Stimulated activated naive CD8-positive, alpha-beta T cell treated with anti-CD3 and anti-CD28 coated beads, Interleukin-15, amount 100 ng/mL, for 72 hours (primary cell): ENCODE measurements at regions not wholly inside any gene's neighbourhood (a gene's known extent, or its start where the extent isn't known, plus 50 kb on each side); places are given as distances from the start of the nearest gene placed in this dataset.
"Not testable (repeated sequence)": the region's sequence is repeated elsewhere in the genome, so short reads cannot be mapped to it uniquely, and the experiment has no call there.

Experiments used
- ATAC-seq: fragments of 150-1000 bp; cut with Tn5 transposase; 2 replicates; pipeline ENCODE4 v1.10.0; 2021; ENCODE audit warnings: mild to moderate bottlenecking, moderate library complexity
- DNase-seq, 2 donors: peaks; one replicate each; pipeline ENCODE4 v3.0.0; 2021 to 2022
- H3K27ac Mint-ChIP-seq, 2 donors: one replicate each; pipeline ENCODE4 v1.8.0; 2022; ENCODE audit warnings: mild to moderate bottlenecking in 2 of 2, mixed read lengths in 2 of 2, moderate library complexity in 2 of 2
- H3K27me3 Mint-ChIP-seq: one replicate; pipeline ENCODE4 v1.8.0; 2022; ENCODE audit warnings: mixed read lengths
- H3K4me1 Mint-ChIP-seq: one replicate; pipeline ENCODE4 v1.8.0; 2022; ENCODE audit warnings: mild to moderate bottlenecking, mixed read lengths
- H3K4me3 Mint-ChIP-seq, 2 donors: one replicate each; pipeline ENCODE4 v1.8.0; 2022; ENCODE audit warnings: mild to moderate bottlenecking in 2 of 2, mixed read lengths in 2 of 2, moderate library complexity in 1 of 2
- H3K9me3 Mint-ChIP-seq, 2 donors: one replicate each; pipeline ENCODE4 v1.8.0; 2022; ENCODE audit warnings: mixed read lengths in 2 of 2

- Mint-ChIP-seq H3K27me3 (no peaks in the 10 kb centered on the region), H3K27ac (no peak overlapping the region), H3K4me3 (no peak overlapping the region), H3K9me3 (no peaks in the 10 kb centered on the region), H3K4me1 (no peaks in the 10 kb centered on the region)
- DNase-seq (no peak), ATAC-seq (no peak)
These were observed 419.9 kb upstream of the PCDH15 start for GRCh38 chr10:55220975-55221374.

GRCh38 chr10:55215699-55216098 is 414.7 kb upstream of the PCDH15 start:
- peaks cover 0 to 5% of the 10 kb centered on the region in 2 donors for H3K9me3 Mint-ChIP-seq
- H3K27me3 Mint-ChIP-seq: no peaks in the 10 kb centered on the region
- H3K27ac Mint-ChIP-seq: no peak overlapping the region
- no peak for DNase-seq
- no peak for ATAC-seq
- H3K4me3 Mint-ChIP-seq: no peak overlapping the region
- H3K4me1 Mint-ChIP-seq: no peaks in the 10 kb centered on the region

GRCh38 chr10:55214608-55215007 is 413.6 kb upstream of the PCDH15 start:
- Mint-ChIP-seq H3K4me3 (no peak overlapping the region), H3K9me3 (peaks cover 5 to 16% of the 10 kb centered on the region in 2 donors), H3K4me1 (no peaks in the 10 kb centered on the region), H3K27ac (no peak overlapping the region), H3K27me3 (no peaks in the 10 kb centered on the region)
- DNase-seq: no peak
- no peak for ATAC-seq

GRCh38 chr10:55212051-55212450 is 411.0 kb upstream of the PCDH15 start:
- no peak overlapping the region for H3K27ac Mint-ChIP-seq
- no peak overlapping the region for H3K4me3 Mint-ChIP-seq
- DNase-seq: no peak
- no peaks in the 10 kb centered on the region for H3K27me3 Mint-ChIP-seq
- no peaks in the 10 kb centered on the region for H3K4me1 Mint-ChIP-seq
- no peak for ATAC-seq
- H3K9me3 Mint-ChIP-seq: peaks cover 9 to 17% of the 10 kb centered on the region in 2 donors

GRCh38 chr10:55203874-55204273 is 402.8 kb upstream of the PCDH15 start:
- DNase-seq (no peak), ATAC-seq (no peak)
- H3K4me1 Mint-ChIP-seq: no peaks in the 10 kb centered on the region
- no peak overlapping the region for H3K27ac Mint-ChIP-seq
- no peak overlapping the region for H3K4me3 Mint-ChIP-seq
- H3K9me3 Mint-ChIP-seq: peaks cover 14 to 17% of the 10 kb centered on the region in 2 donors
- H3K27me3 Mint-ChIP-seq: no peaks in the 10 kb centered on the region

- Mint-ChIP-seq H3K27ac (no peak overlapping the region), H3K9me3 (peaks cover 17 to 22% of the 10 kb centered on the region in 2 donors)
- no peak for ATAC-seq
These were observed 402.3 kb upstream of the PCDH15 start for GRCh38 chr10:55203319-55203718.

GRCh38 chr10:55200020-55200419 is 399.0 kb upstream of the PCDH15 start:
- Mint-ChIP-seq H3K4me3 (no peak overlapping the region), H3K27me3 (no peaks in the 10 kb centered on the region), H3K9me3 (peaks cover 13 to 22% of the 10 kb centered on the region in 2 donors), H3K27ac (no peak overlapping the region), H3K4me1 (no peaks in the 10 kb centered on the region)
- ATAC-seq: no peak
- DNase-seq: no peak

More at GRCh38 chr10:55203319-55203718, 402.3 kb upstream of the PCDH15 start:
- Mint-ChIP-seq H3K4me1 (no peaks in the 10 kb centered on the region), H3K27me3 (no peaks in the 10 kb centered on the region), H3K4me3 (no peak overlapping the region)
- no peak for DNase-seq

- ATAC-seq (no peak), DNase-seq (no peak)
- no peaks in the 10 kb centered on the region for H3K27me3 Mint-ChIP-seq
- no peaks in the 10 kb centered on the region for H3K9me3 Mint-ChIP-seq
- no peaks in the 10 kb centered on the region for H3K4me1 Mint-ChIP-seq
- no peak overlapping the region for H3K4me3 Mint-ChIP-seq
- H3K27ac Mint-ChIP-seq: no peak overlapping the region
These were observed 390.3 kb upstream of the PCDH15 start for GRCh38 chr10:55191236-55191860.

- Mint-ChIP-seq H3K9me3 (peaks cover 12% of the 10 kb centered on the region in 2 donors), H3K27me3 (no peaks in the 10 kb centered on the region), H3K4me1 (no peaks in the 10 kb centered on the region), H3K27ac (no peak overlapping the region), H3K4me3 (no peak overlapping the region)
- ATAC-seq: no peak
- no peak for DNase-seq
These were observed 383.0 kb upstream of the PCDH15 start for GRCh38 chr10:55183993-55184392.

- no peaks in the 10 kb centered on the region for H3K4me1 Mint-ChIP-seq
- no peak for DNase-seq
- no peak overlapping the region for H3K4me3 Mint-ChIP-seq
- no peak for ATAC-seq
- H3K27me3 Mint-ChIP-seq: no peaks in the 10 kb centered on the region
- no peak overlapping the region for H3K27ac Mint-ChIP-seq
- H3K9me3 Mint-ChIP-seq: peaks cover 12% of the 10 kb centered on the region in 2 donors
These were observed 379.3 kb upstream of the PCDH15 start for GRCh38 chr10:55180357-55180756.

GRCh38 chr10:55174419-55174818 is 373.4 kb upstream of the PCDH15 start:
- Mint-ChIP-seq H3K27ac (no peak overlapping the region), H3K27me3 (no peaks in the 10 kb centered on the region), H3K4me3 (no peak overlapping the region), H3K9me3 (peaks cover 4 to 13% of the 10 kb centered on the region in 2 donors), H3K4me1 (no peaks in the 10 kb centered on the region)
- ATAC-seq (no peak), DNase-seq (no peak)

- H3K27ac Mint-ChIP-seq: no peak overlapping the region
- no peak for ATAC-seq
These were observed 368.5 kb upstream of the PCDH15 start for GRCh38 chr10:55169493-55169892.

GRCh38 chr10:55168343-55168742 is 367.3 kb upstream of the PCDH15 start:
- H3K9me3 Mint-ChIP-seq: peaks cover under 1 to 10% of the 10 kb centered on the region in 2 donors
- no peak overlapping the region for H3K27ac Mint-ChIP-seq
- no peaks in the 10 kb centered on the region for H3K4me1 Mint-ChIP-seq
- DNase-seq (no peak), ATAC-seq (no peak)
- no peak overlapping the region for H3K4me3 Mint-ChIP-seq
- no peaks in the 10 kb centered on the region for H3K27me3 Mint-ChIP-seq

More at GRCh38 chr10:55169493-55169892, 368.5 kb upstream of the PCDH15 start:
- Mint-ChIP-seq H3K27me3 (no peaks in the 10 kb centered on the region), H3K4me3 (no peak overlapping the region), H3K9me3 (peaks cover 0 to 10% of the 10 kb centered on the region in 2 donors), H3K4me1 (no peaks in the 10 kb centered on the region)
- DNase-seq: no peak

- Mint-ChIP-seq H3K27me3 (no peaks in the 10 kb centered on the region), H3K9me3 (peaks cover 6 to 8% of the 10 kb centered on the region in 2 donors), H3K4me1 (no peaks in the 10 kb centered on the region), H3K4me3 (no peak overlapping the region), H3K27ac (no peak overlapping the region)
- ATAC-seq (no peak), DNase-seq (no peak)
These were observed 362.5 kb upstream of the PCDH15 start for GRCh38 chr10:55163388-55163979.

GRCh38 chr10:55162321-55162720 is 361.3 kb upstream of the PCDH15 start:
- peaks cover 6 to 13% of the 10 kb centered on the region in 2 donors for H3K9me3 Mint-ChIP-seq
- not testable (repeated sequence) for DNase-seq, H3K4me1 Mint-ChIP-seq, H3K4me3 Mint-ChIP-seq, ATAC-seq, H3K27me3 Mint-ChIP-seq, H3K27ac Mint-ChIP-seq

GRCh38 chr10:55160655-55161283 is 359.7 kb upstream of the PCDH15 start:
- H3K9me3 Mint-ChIP-seq: peaks cover 6 to 13% of the 10 kb centered on the region in 2 donors
- no peak for ATAC-seq
- no peak overlapping the region for H3K27ac Mint-ChIP-seq

More at GRCh38 chr10:55160655-55161283, 359.7 kb upstream of the PCDH15 start:
- Mint-ChIP-seq H3K4me3 (no peak overlapping the region), H3K27me3 (no peaks in the 10 kb centered on the region), H3K4me1 (no peaks in the 10 kb centered on the region)
- DNase-seq: no peak
